Neuronal stem cell (in vitro differentiated cells): ENCODE measurements at regions not wholly inside any gene's neighbourhood (a gene's known extent, or its start where the extent isn't known, plus 50 kb on each side); places are given as distances from the start of the nearest gene placed in this dataset.
"Not testable (repeated sequence)": the region's sequence is repeated elsewhere in the genome, so short reads cannot be mapped to it uniquely, and the experiment has no call there.

ENCODE experiments used
- DNase-seq: peaks from one replicate; pipeline ENCODE4 v3.0.0-alpha.2; 2013; ENCODE audit warnings: low spot score
- H2AFZ ChIP-seq: one replicate; pipeline ENCODE4 v1.6.1; 2013; ENCODE audit warnings: mild to moderate bottlenecking, low read length, inconsistent platforms
- H2AK5ac ChIP-seq: 2 replicates; pipeline ENCODE4 v1.6.1; 2013; ENCODE audit warnings: low read depth, mild to moderate bottlenecking, inconsistent platforms, low read length, moderate library complexity, mixed read lengths
- H2BK120ac ChIP-seq: 2 replicates; pipeline ENCODE4 v1.6.1; 2013; ENCODE audit warnings: low read depth, mild to moderate bottlenecking, inconsistent platforms, low read length, moderate library complexity, mixed read lengths
- H2BK12ac ChIP-seq: one replicate; pipeline ENCODE4 v1.6.1; 2013; ENCODE audit warnings: low read length, inconsistent platforms
- H2BK15ac ChIP-seq: 2 replicates; pipeline ENCODE4 v1.6.1; 2013; ENCODE audit warnings: mild to moderate bottlenecking, low read length, inconsistent platforms, mixed read lengths
- H2BK5ac ChIP-seq: one replicate; pipeline ENCODE4 v1.6.1; 2013; ENCODE audit warnings: inconsistent platforms, mild to moderate bottlenecking, low read length, moderate library complexity
- H3K14ac ChIP-seq: one replicate; pipeline ENCODE4 v1.6.1; 2013; ENCODE audit warnings: low read length, inconsistent platforms
- H3K18ac ChIP-seq: 2 replicates; pipeline ENCODE4 v1.6.1; 2013; ENCODE audit warnings: low read length, inconsistent platforms
- H3K23ac ChIP-seq: 2 replicates; pipeline ENCODE4 v1.6.1; 2013; ENCODE audit warnings: low read depth, mild to moderate bottlenecking, mixed read lengths, low read length, inconsistent platforms; ENCODE audit not compliant: poor library complexity
- H3K27ac ChIP-seq: replicated peaks from 3 replicates; pipeline ENCODE4 v1.5.1; 2013; ENCODE audit warnings: low read length, inconsistent platforms
- H3K27me3 ChIP-seq, 3 experiments: 2 replicates each; pipeline ENCODE4 v1.6.1; 2013; ENCODE audit warnings: low read length in 3 of 3, mild to moderate bottlenecking in 2 of 3, inconsistent platforms in 1 of 3, low read depth in 1 of 3, mixed read lengths in 1 of 3, moderate library complexity in 1 of 3; ENCODE audit not compliant: control insufficient read depth in 3 of 3, insufficient read depth in 3 of 3
- H3K36me3 ChIP-seq, 2 donors: replicated peaks in 1 of 2; 2 replicates each; pipeline ENCODE4 v1.6.1; 2013; ENCODE audit warnings: low read length in 2 of 2; ENCODE audit not compliant: control insufficient read depth in 2 of 2, insufficient read depth in 2 of 2
- H3K4ac ChIP-seq: 2 replicates; pipeline ENCODE4 v1.6.1; 2013; ENCODE audit warnings: inconsistent platforms, mild to moderate bottlenecking, low read length, moderate library complexity
- H3K4me1 ChIP-seq, 2 donors: 1 replicate in 1 of 2; 2 replicates in 1 of 2; pipeline ENCODE4 v1.6.1; 2013; ENCODE audit warnings: low read length in 2 of 2, low read depth in 1 of 2; ENCODE audit not compliant: control insufficient read depth in 2 of 2, insufficient read depth in 1 of 2
- H3K4me2 ChIP-seq: one replicate; pipeline ENCODE4 v1.6.1; 2013; ENCODE audit warnings: mild to moderate bottlenecking, low read length, inconsistent platforms; ENCODE audit not compliant: insufficient read depth, poor library complexity, severe bottlenecking
- H3K4me3 ChIP-seq, 2 donors: 2 replicates each; pipeline ENCODE4 v1.5.1; 2013; ENCODE audit warnings: low read length in 2 of 2, mild to moderate bottlenecking in 2 of 2, inconsistent platforms in 1 of 2, moderate library complexity in 1 of 2
- H3K79me1 ChIP-seq: one replicate; pipeline ENCODE4 v1.6.1; 2013; ENCODE audit warnings: low read depth, mild to moderate bottlenecking, inconsistent platforms, low read length, moderate library complexity
- H3K9ac ChIP-seq: one replicate; pipeline ENCODE4 v1.6.1; 2013; ENCODE audit warnings: mild to moderate bottlenecking, low read depth, low read length, inconsistent platforms; ENCODE audit not compliant: poor library complexity
- H3K9me3 ChIP-seq, 2 donors: replicated peaks in 1 of 2; 2 replicates each; pipeline versions ENCODE3 to v1.6.1; 2013; ENCODE audit warnings: low read length in 2 of 2, mild to moderate bottlenecking in 2 of 2, inconsistent platforms in 1 of 2, low read depth in 1 of 2, mixed read lengths in 1 of 2, moderate library complexity in 1 of 2; ENCODE audit not compliant: control insufficient read depth in 2 of 2, insufficient read depth in 1 of 2
- H4K8ac ChIP-seq: one replicate; pipeline ENCODE4 v1.6.1; 2013; ENCODE audit warnings: low read depth, mild to moderate bottlenecking, inconsistent platforms, low read length, moderate library complexity
- H4K91ac ChIP-seq: one replicate; pipeline ENCODE4 v1.6.1; 2013; ENCODE audit warnings: low read length, low read depth, mild to moderate bottlenecking, inconsistent platforms; ENCODE audit not compliant: poor library complexity
- WGBS, 2 donors: extraction: QIAGEN DNeasy Blood & Tissue Kit; methylation state at CpG; one replicate each; pipeline ENCODE4 v1.1.7; 2013; ENCODE audit warnings: missing lambda C conversion rate in 2 of 2, mixed read lengths in 1 of 2; ENCODE audit not compliant: insufficient read length in 2 of 2, insufficient replicate concordance in 1 of 2; ENCODE audit errors: extremely low coverage in 2 of 2; 5-methylcytosine and 5-hydroxymethylcytosine counted together

GRCh38 chr7:47056731-47057130, 525.2 kb downstream of the TNS3 start:
- Histone ChIP-seq H3K27ac (no peak overlapping the region), H2BK12ac (no peak overlapping the region), H2BK120ac (no peak overlapping the region), H3K27me3 (no peaks in the 10 kb centered on the region), H3K14ac (no peak overlapping the region), H3K23ac (no peak overlapping the region), H3K79me1 (no peaks in the 10 kb centered on the region), H4K8ac (no peak overlapping the region), H2AK5ac (no peak overlapping the region), H3K4ac (no peak overlapping the region), H3K4me2 (no peak overlapping the region), H2BK5ac (no peak overlapping the region), H3K4me3 (no peak overlapping the region), H2BK15ac (no peak overlapping the region), H3K18ac (no peak overlapping the region), H4K91ac (no peak overlapping the region), H3K36me3 (no peaks in the 10 kb centered on the region), H2AFZ (no peak overlapping the region), H3K4me1 (no peaks in the 10 kb centered on the region), H3K9me3 (no peaks in the 10 kb centered on the region), H3K9ac (no peak overlapping the region)
- WGBS, 2 donors, result no CpG with 5 or more reads among the region's 2 CpGs
- DNase-seq, result no peak

GRCh38 chr7:47052541-47053208, 529.2 kb downstream of the TNS3 start:
- not testable (repeated sequence) for H2BK12ac ChIP-seq, H3K27me3 ChIP-seq, H3K27ac ChIP-seq, H2AFZ ChIP-seq, H3K14ac ChIP-seq, H4K91ac ChIP-seq, H3K18ac ChIP-seq, H3K4me3 ChIP-seq, H2BK120ac ChIP-seq, H2AK5ac ChIP-seq, H3K36me3 ChIP-seq, H3K4me1 ChIP-seq, H2BK5ac ChIP-seq, DNase-seq, H3K79me1 ChIP-seq, H3K4me2 ChIP-seq, H2BK15ac ChIP-seq, H3K23ac ChIP-seq, H3K9ac ChIP-seq, H3K9me3 ChIP-seq, H3K4ac ChIP-seq
- peak overlapping the region; percentile 17 for H4K8ac ChIP-seq
- WGBS, 2 donors, result no CpG with 5 or more reads among the region's 70 CpGs

- no peak for DNase-seq
- H3K36me3 ChIP-seq, result no peaks in the 10 kb centered on the region
- no peak overlapping the region for H2AK5ac ChIP-seq
- no peak overlapping the region for H3K14ac ChIP-seq
- H4K91ac ChIP-seq, result no peak overlapping the region
- no CpG with 5 or more reads among the region's 13 CpGs for WGBS, 2 donors
- H2BK5ac ChIP-seq, result no peak overlapping the region
- H4K8ac ChIP-seq, result no peak overlapping the region
- H3K9ac ChIP-seq, result no peak overlapping the region
- H2BK120ac ChIP-seq, result no peak overlapping the region
- H3K27me3 ChIP-seq, result no peaks in the 10 kb centered on the region
- peaks cover 0 to 17% of the 10 kb centered on the region in 2 donors for H3K4me1 ChIP-seq
- no peak overlapping the region for H2AFZ ChIP-seq
- H3K4ac ChIP-seq, result no peak overlapping the region
- no peak overlapping the region for H3K4me3 ChIP-seq
- H3K9me3 ChIP-seq, result no peaks in the 10 kb centered on the region
- no peak overlapping the region for H3K18ac ChIP-seq
- no peak overlapping the region for H3K27ac ChIP-seq
- H3K79me1 ChIP-seq, result no peaks in the 10 kb centered on the region
- no peak overlapping the region for H3K23ac ChIP-seq
- no peak overlapping the region for H2BK12ac ChIP-seq
- H2BK15ac ChIP-seq, result no peak overlapping the region
- H3K4me2 ChIP-seq, result no peak overlapping the region
Measured at GRCh38 chr7:47049234-47049774, 532.6 kb downstream of the TNS3 start.

GRCh38 chr7:47047384-47047783, 534.5 kb downstream of the TNS3 start:
- H3K9me3 ChIP-seq, result no peaks in the 10 kb centered on the region
- H3K27ac ChIP-seq, result no peak overlapping the region
- H3K36me3 ChIP-seq, result no peaks in the 10 kb centered on the region
- no peak for DNase-seq
- H2BK120ac ChIP-seq, result no peak overlapping the region
- H3K18ac ChIP-seq, result no peak overlapping the region
- no peak overlapping the region for H2BK15ac ChIP-seq
- no CpG with 5 or more reads among the region's 2 CpGs for WGBS, 2 donors
- no peak overlapping the region for H3K14ac ChIP-seq
- no peak overlapping the region for H2BK12ac ChIP-seq
- no peak overlapping the region for H3K4ac ChIP-seq
- H3K27me3 ChIP-seq, result no peaks in the 10 kb centered on the region
- H3K23ac ChIP-seq, result no peak overlapping the region
- H4K91ac ChIP-seq, result no peak overlapping the region
- no peak overlapping the region for H4K8ac ChIP-seq
- H2AK5ac ChIP-seq, result no peak overlapping the region
- no peak overlapping the region for H3K4me2 ChIP-seq
- peaks cover 0 to 17% of the 10 kb centered on the region in 2 donors for H3K4me1 ChIP-seq
- no peaks in the 10 kb centered on the region for H3K79me1 ChIP-seq
- H2AFZ ChIP-seq, result no peak overlapping the region
- H3K9ac ChIP-seq, result no peak overlapping the region
- H3K4me3 ChIP-seq, result no peak overlapping the region
- no peak overlapping the region for H2BK5ac ChIP-seq
